NB4 (cell line): ENCODE measurements at regions not wholly inside any gene's neighbourhood (a gene's known extent, or its start where the extent isn't known, plus 50 kb on each side); places are given as distances from the start of the nearest gene placed in this dataset.

Experiments
- MAX ChIP-seq: IDR thresholded peaks from 2 replicates; pipeline ENCODE4 v1.6.1; 2011; ENCODE audit warnings: low read depth, low read length
- MYC ChIP-seq: IDR thresholded peaks from 2 replicates; pipeline ENCODE4 v1.6.1; 2011; ENCODE audit warnings: low read depth, low read length
- POLR2A ChIP-seq: IDR thresholded peaks from 2 replicates; pipeline ENCODE4 v1.6.1; 2011; ENCODE audit warnings: mild to moderate bottlenecking; ENCODE audit not compliant: insufficient read length; ENCODE audit errors: extremely low read depth
- TF ChIP-seq, protein P1 (sequence below): IDR thresholded peaks from one replicate; pipeline ENCODE4 v1.5.1; 2012; ENCODE audit warnings: low read depth, low read length

DNA sequence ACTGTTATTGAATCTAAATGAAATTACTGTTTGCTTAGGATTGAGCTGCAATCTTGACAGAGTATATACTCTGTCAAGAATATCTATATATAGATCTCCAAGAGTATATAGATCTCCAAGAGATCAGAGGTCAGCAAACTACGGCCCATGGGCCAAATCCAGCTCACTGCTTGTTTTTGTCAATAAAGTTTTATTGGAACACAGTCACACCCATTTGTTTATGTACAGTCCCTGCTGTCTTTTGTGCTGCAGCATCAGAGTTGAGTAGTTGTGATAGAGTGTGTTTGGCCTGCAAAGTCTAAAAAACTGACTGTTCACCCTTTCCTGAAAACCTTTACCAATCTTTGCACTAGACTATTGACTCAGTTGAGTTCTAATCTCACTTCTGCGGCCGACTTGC is 66.3 kb upstream of the NPVF start:
- TF ChIP-seq, protein P1, sequence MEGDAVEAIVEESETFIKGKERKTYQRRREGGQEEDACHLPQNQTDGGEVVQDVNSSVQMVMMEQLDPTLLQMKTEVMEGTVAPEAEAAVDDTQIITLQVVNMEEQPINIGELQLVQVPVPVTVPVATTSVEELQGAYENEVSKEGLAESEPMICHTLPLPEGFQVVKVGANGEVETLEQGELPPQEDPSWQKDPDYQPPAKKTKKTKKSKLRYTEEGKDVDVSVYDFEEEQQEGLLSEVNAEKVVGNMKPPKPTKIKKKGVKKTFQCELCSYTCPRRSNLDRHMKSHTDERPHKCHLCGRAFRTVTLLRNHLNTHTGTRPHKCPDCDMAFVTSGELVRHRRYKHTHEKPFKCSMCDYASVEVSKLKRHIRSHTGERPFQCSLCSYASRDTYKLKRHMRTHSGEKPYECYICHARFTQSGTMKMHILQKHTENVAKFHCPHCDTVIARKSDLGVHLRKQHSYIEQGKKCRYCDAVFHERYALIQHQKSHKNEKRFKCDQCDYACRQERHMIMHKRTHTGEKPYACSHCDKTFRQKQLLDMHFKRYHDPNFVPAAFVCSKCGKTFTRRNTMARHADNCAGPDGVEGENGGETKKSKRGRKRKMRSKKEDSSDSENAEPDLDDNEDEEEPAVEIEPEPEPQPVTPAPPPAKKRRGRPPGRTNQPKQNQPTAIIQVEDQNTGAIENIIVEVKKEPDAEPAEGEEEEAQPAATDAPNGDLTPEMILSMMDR = no peak
- TF ChIP-seq POLR2A (no peak), MAX (no peak), MYC (no peak)
